GM23338 (cell line): ENCODE measurements at regions not wholly inside any gene's neighbourhood (a gene's known extent, or its start where the extent isn't known, plus 50 kb on each side); places are given as distances from the start of the nearest gene placed in this dataset.

Experiments
- ATAC-seq: fragments of 200-7000 bp; cut with Tn5 transposase; 3 replicates; pipeline ENCODE4 v1.9.1; 2020
- DNase-seq: peaks from one replicate; pipeline ENCODE4 v3.0.0-alpha.2; 2015; ENCODE audit warnings: low spot score
- H2AFZ ChIP-seq: fragments of 200-600 bp; sonication (generic); 2 replicates; pipeline ENCODE4 v1.8.0; 2016; ENCODE audit warnings: antibody characterized with exemption, mild to moderate bottlenecking, moderate library complexity
- H3F3A ChIP-seq: fragments of 200-600 bp; sonication (generic); replicated peaks from 2 replicates; pipeline ENCODE4 v1.8.0; 2017; ENCODE audit warnings: antibody characterized with exemption, mixed run types, low read depth
- H3K27ac ChIP-seq: fragments of 200-600 bp; sonication (generic); 2 replicates; pipeline ENCODE4 v1.6.1; 2016; ENCODE audit warnings: low read depth
- H3K27me3 ChIP-seq: fragments of 200-600 bp; sonication (generic); 2 replicates; pipeline ENCODE4 v1.8.0; 2016; ENCODE audit warnings: mild to moderate bottlenecking, mixed run types, moderate library complexity; ENCODE audit not compliant: insufficient read depth
- H3K36me3 ChIP-seq: fragments of 200-600 bp; sonication (generic); 2 replicates; pipeline ENCODE4 v1.8.0; 2016; ENCODE audit warnings: mild to moderate bottlenecking; ENCODE audit not compliant: insufficient read depth
- H3K4me1 ChIP-seq: fragments of 200-600 bp; sonication (generic); 2 replicates; pipeline ENCODE4 v1.8.0; 2016; ENCODE audit warnings: mild to moderate bottlenecking, moderate library complexity; ENCODE audit not compliant: insufficient read depth
- H3K4me2 ChIP-seq: fragments of 200-600 bp; sonication (generic); 2 replicates; pipeline ENCODE4 v1.7.1; 2017; ENCODE audit warnings: mixed run types
- H3K4me3 ChIP-seq: fragments of 200-600 bp; sonication (generic); 2 replicates; pipeline ENCODE4 v1.6.1; 2016; ENCODE audit warnings: mixed run types
- H3K79me2 ChIP-seq: fragments of 200-600 bp; sonication (generic); replicated peaks from 2 replicates; pipeline ENCODE4 v1.8.0; 2017; ENCODE audit warnings: mild to moderate bottlenecking; ENCODE audit not compliant: insufficient read depth
- H3K9me2 ChIP-seq: fragments of 200-600 bp; sonication (generic); 2 replicates; pipeline ENCODE4 v1.8.0; 2017; ENCODE audit not compliant: insufficient read depth
- H4K20me1 ChIP-seq: fragments of 200-600 bp; sonication (generic); replicated peaks from 2 replicates; pipeline ENCODE4 v1.8.0; 2017; ENCODE audit warnings: mild to moderate bottlenecking; ENCODE audit not compliant: insufficient read depth
- H3K27ac Mint-ChIP-seq: 2 replicates; pipeline ENCODE4 v1.8.0; 2020; ENCODE audit warnings: inconsistent platforms, mild to moderate bottlenecking, moderate library complexity, mixed read lengths
- H3K27me3 Mint-ChIP-seq: 3 replicates; pipeline ENCODE4 v1.8.0; 2022; ENCODE audit warnings: low read depth, mild to moderate bottlenecking, moderate library complexity, mixed read lengths, inconsistent platforms; ENCODE audit not compliant: insufficient read depth, poor library complexity
- H3K36me3 Mint-ChIP-seq: 3 replicates; pipeline ENCODE4 v1.8.0; 2021; ENCODE audit warnings: low read depth, mild to moderate bottlenecking, inconsistent platforms, moderate library complexity, mixed read lengths
- H3K4me1 Mint-ChIP-seq: 3 replicates; pipeline ENCODE4 v1.8.0; 2020; ENCODE audit warnings: mild to moderate bottlenecking, inconsistent platforms, mixed read lengths
- H3K4me3 Mint-ChIP-seq: 3 replicates; pipeline ENCODE4 v1.8.0; 2021; ENCODE audit warnings: moderate library complexity, mild to moderate bottlenecking, inconsistent platforms, mixed read lengths
- H3K9me3 Mint-ChIP-seq: 3 replicates; pipeline ENCODE4 v1.8.0; 2020; ENCODE audit warnings: moderate library complexity, mild to moderate bottlenecking, inconsistent platforms, mixed read lengths
- CREB1 ChIP-seq: fragments of 250-450 bp; sonication (Bioruptor Pico); IDR thresholded peaks from 2 replicates; pipeline ENCODE4 v1.5.0; 2020; ENCODE audit warnings: low read depth, mild to moderate bottlenecking, moderate library complexity
- EZH2phosphoT487 ChIP-seq: fragments of 200-600 bp; sonication (generic); IDR thresholded peaks from one replicate; pipeline ENCODE4 v1.8.1; 2018; ENCODE audit warnings: antibody characterized with exemption; ENCODE audit not compliant: unreplicated experiment
- JUNB ChIP-seq: IDR thresholded peaks from one replicate; pipeline ENCODE4 v1.6.1; 2016; ENCODE audit warnings: antibody characterized with exemption; ENCODE audit not compliant: unreplicated experiment
- NANOG ChIP-seq: IDR thresholded peaks from 2 replicates; pipeline ENCODE4 v1.6.1; 2016; ENCODE audit warnings: antibody characterized with exemption, borderline replicate concordance
- POLR2AphosphoS5 ChIP-seq: IDR thresholded peaks from 2 replicates; pipeline ENCODE4 v1.6.1; 2016; ENCODE audit warnings: antibody characterized with exemption, low read depth
- ZNF114 ChIP-seq: fragments of 250-450 bp; sonication (Bioruptor Pico); IDR thresholded peaks from 2 replicates; pipeline ENCODE4 v1.5.0; 2020; ENCODE audit warnings: mild to moderate bottlenecking, moderate library complexity
- TF ChIP-seq, protein P1 (sequence below): IDR thresholded peaks from one replicate; pipeline ENCODE4 v1.6.1; 2018; ENCODE audit warnings: antibody characterized with exemption; ENCODE audit not compliant: unreplicated experiment
- TF ChIP-seq, protein P2 (sequence below): IDR thresholded peaks from 2 replicates; pipeline ENCODE4 v1.6.1; 2016; ENCODE audit warnings: antibody characterized with exemption
- TF ChIP-seq, protein P3 (sequence below), 2 experiments: fragments of 200-600 bp in 1 of 2; sonication (generic) in 1 of 2; conservative IDR thresholded peaks; 2 replicates each; pipeline versions ENCODE4 v1.5.1 to v1.6.1; 2016 to 2017; ENCODE audit warnings: antibody characterized with exemption in 2 of 2, low read depth in 2 of 2, mild to moderate bottlenecking in 2 of 2, moderate library complexity in 1 of 2

DNA sequence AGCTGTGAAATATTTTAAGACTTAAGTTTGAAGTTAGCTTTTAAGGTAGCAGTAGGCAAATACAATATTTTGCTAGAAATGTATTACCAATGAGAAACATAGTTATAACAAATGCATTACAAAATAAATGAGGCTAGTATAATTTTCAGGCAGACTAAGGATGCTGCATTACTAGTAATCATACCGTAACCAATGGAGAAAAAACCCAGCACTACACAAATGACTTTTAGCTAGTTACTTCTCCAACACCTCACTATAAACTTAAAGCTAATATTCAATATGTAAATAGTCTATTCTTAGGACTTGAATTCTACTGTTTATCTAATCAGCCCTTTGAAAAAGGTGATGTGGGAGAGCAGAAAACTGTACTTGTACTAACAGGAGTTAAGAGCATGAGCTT lies 285.3 kb upstream of the KLF14 start:
- ATAC-seq, result no peak
- Histone ChIP-seq H3F3A (no peaks in the 10 kb centered on the region), H3K4me1 (no peaks in the 10 kb centered on the region), H3K4me2 (no peak overlapping the region), H3K36me3 (no peaks in the 10 kb centered on the region; the same call in 1 of the 2 replicates), H3K27me3 (no peaks in the 10 kb centered on the region), H4K20me1 (no peaks in the 10 kb centered on the region), H3K4me3 (no peak overlapping the region), H3K79me2 (peaks cover 5% of the 10 kb centered on the region; the same call in 1 of the 2 replicates), H3K9me2 (no peaks in the 10 kb centered on the region), H3K27ac (no peak overlapping the region), H2AFZ (no peak overlapping the region)
- H3K4me3 Mint-ChIP-seq, result no peak overlapping the region
- H3K4me1 Mint-ChIP-seq, result peaks cover 3% of the 10 kb centered on the region; the same call in 1 of the 3 replicates
- peaks cover 3% of the 10 kb centered on the region for H3K27me3 Mint-ChIP-seq
- H3K9me3 Mint-ChIP-seq, result no peaks in the 10 kb centered on the region
- TF ChIP-seq, protein P1, sequence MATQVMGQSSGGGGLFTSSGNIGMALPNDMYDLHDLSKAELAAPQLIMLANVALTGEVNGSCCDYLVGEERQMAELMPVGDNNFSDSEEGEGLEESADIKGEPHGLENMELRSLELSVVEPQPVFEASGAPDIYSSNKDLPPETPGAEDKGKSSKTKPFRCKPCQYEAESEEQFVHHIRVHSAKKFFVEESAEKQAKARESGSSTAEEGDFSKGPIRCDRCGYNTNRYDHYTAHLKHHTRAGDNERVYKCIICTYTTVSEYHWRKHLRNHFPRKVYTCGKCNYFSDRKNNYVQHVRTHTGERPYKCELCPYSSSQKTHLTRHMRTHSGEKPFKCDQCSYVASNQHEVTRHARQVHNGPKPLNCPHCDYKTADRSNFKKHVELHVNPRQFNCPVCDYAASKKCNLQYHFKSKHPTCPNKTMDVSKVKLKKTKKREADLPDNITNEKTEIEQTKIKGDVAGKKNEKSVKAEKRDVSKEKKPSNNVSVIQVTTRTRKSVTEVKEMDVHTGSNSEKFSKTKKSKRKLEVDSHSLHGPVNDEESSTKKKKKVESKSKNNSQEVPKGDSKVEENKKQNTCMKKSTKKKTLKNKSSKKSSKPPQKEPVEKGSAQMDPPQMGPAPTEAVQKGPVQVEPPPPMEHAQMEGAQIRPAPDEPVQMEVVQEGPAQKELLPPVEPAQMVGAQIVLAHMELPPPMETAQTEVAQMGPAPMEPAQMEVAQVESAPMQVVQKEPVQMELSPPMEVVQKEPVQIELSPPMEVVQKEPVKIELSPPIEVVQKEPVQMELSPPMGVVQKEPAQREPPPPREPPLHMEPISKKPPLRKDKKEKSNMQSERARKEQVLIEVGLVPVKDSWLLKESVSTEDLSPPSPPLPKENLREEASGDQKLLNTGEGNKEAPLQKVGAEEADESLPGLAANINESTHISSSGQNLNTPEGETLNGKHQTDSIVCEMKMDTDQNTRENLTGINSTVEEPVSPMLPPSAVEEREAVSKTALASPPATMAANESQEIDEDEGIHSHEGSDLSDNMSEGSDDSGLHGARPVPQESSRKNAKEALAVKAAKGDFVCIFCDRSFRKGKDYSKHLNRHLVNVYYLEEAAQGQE, result no peak
- TF ChIP-seq CREB1 (CRISPR knock-in tag), result no peak
- peaks cover 5% of the 10 kb centered on the region; the same call in 1 of the 3 replicates for H3K36me3 Mint-ChIP-seq
- no peak for DNase-seq
- H3K27ac Mint-ChIP-seq, result no peak overlapping the region

DNA sequence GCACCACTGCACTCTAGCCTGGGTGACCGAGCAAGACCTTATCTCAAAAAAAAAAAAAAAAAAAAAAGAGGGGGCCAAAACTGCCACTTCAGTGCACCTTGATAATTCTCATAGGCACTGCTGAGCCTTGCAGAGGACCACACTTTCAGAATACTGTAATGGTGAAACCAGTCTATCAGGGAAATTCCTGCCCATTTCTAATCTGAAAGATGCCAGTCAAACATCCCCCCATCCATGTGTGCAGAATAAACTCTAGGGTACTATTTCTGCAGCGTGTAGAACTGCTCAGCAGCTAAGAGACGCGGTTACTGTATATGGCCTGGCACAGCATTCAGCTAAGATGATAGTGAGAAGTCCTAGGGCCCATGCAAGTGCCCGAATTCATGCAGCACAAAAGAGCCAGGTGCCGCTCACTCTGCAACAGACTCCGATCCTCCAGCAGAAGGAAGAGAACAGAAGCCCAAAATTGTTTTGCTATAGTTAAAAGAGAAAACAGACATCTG lies 286.8 kb upstream of the KLF14 start:
- Histone ChIP-seq H3K9me2 (no peaks in the 10 kb centered on the region), H3K4me2 (no peak overlapping the region), H3K4me1 (no peaks in the 10 kb centered on the region), H3K79me2 (peaks cover 11% of the 10 kb centered on the region; the same call in 1 of the 2 replicates), H3K27ac (no peak overlapping the region), H3F3A (no peaks in the 10 kb centered on the region), H2AFZ (no peak overlapping the region), H3K36me3 (no peaks in the 10 kb centered on the region; the same call in 1 of the 2 replicates), H3K4me3 (no peak overlapping the region), H3K27me3 (no peaks in the 10 kb centered on the region), H4K20me1 (no peaks in the 10 kb centered on the region)
- no peak for DNase-seq
- Mint-ChIP-seq H3K9me3 (no peaks in the 10 kb centered on the region), H3K27me3 (peaks cover 3% of the 10 kb centered on the region), H3K4me1 (no peaks in the 10 kb centered on the region), H3K4me3 (no peak overlapping the region), H3K36me3 (peaks cover 5% of the 10 kb centered on the region; the same call in 1 of the 3 replicates), H3K27ac (no peak overlapping the region)
- ATAC-seq, result no peak
- TF ChIP-seq, protein P2, sequence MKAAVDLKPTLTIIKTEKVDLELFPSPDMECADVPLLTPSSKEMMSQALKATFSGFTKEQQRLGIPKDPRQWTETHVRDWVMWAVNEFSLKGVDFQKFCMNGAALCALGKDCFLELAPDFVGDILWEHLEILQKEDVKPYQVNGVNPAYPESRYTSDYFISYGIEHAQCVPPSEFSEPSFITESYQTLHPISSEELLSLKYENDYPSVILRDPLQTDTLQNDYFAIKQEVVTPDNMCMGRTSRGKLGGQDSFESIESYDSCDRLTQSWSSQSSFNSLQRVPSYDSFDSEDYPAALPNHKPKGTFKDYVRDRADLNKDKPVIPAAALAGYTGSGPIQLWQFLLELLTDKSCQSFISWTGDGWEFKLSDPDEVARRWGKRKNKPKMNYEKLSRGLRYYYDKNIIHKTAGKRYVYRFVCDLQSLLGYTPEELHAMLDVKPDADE, result no peak
- TF ChIP-seq, protein P3, sequence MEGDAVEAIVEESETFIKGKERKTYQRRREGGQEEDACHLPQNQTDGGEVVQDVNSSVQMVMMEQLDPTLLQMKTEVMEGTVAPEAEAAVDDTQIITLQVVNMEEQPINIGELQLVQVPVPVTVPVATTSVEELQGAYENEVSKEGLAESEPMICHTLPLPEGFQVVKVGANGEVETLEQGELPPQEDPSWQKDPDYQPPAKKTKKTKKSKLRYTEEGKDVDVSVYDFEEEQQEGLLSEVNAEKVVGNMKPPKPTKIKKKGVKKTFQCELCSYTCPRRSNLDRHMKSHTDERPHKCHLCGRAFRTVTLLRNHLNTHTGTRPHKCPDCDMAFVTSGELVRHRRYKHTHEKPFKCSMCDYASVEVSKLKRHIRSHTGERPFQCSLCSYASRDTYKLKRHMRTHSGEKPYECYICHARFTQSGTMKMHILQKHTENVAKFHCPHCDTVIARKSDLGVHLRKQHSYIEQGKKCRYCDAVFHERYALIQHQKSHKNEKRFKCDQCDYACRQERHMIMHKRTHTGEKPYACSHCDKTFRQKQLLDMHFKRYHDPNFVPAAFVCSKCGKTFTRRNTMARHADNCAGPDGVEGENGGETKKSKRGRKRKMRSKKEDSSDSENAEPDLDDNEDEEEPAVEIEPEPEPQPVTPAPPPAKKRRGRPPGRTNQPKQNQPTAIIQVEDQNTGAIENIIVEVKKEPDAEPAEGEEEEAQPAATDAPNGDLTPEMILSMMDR (conservative IDR thresholded peaks at IDR 0.05; ENCODE audit: low read depth in 2 of 2), result no peak
- TF ChIP-seq EZH2phosphoT487 (no peak), JUNB (no peak), POLR2AphosphoS5 (no peak), NANOG (no peak), ZNF114 (no peak), CREB1 (CRISPR knock-in tag) (no peak)
